ENCODE measurements at regions not wholly inside any gene's neighbourhood (a gene's known extent, or its start where the extent isn't known, plus 50 kb on each side); places are given as distances from the start of the nearest gene placed in this dataset.
"Not testable (repeated sequence)": the region's sequence is repeated elsewhere in the genome, so short reads cannot be mapped to it uniquely, and the experiment has no call there.

DNA sequence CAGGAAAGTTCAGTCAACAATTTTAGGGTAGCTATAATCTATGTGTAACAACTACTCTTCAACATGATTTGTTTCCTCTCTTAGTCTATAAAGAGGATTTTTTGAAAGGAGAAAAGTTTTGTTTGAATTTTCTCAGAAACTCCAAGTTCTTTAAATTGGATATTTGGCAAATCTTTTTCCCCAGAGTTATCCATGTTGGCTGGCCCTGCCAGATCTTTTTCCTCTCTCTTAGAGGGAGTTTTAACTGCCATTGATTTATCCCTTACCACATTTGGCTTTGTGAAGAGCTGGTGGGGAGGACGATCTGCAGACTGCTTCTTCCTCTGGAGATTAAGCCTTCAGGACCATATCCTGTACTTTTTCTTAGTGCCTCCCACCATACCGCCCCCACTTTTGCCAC lies 64.9 kb upstream of the ROPN1 start:
- Histone ChIP-seq H3K36me3 (no peaks in the 10 kb centered on the region), H3K4me3 (no peak overlapping the region), H3K27me3 (no peaks in the 10 kb centered on the region), H3K4me1 (peaks cover 0 to 11% (median 0%) of the 10 kb centered on the region in 4 donors), H3K27ac (no peak overlapping the region), H3K9me3 (no peaks in the 10 kb centered on the region)
- DNase-seq (ENCODE audit: low spot score in 2 of 2) = no peak
- 45 to 49% methylated on average over 2 of the region's 2 CpGs for WGBS, 2 donors
- no peak for TF ChIP-seq POLR2A (IDR thresholded peaks at IDR 0.05)

GRCh38 chr3:124057420-124057819 lies 65.5 kb upstream of the ROPN1 start:
- Histone ChIP-seq H3K4me3 (no peak overlapping the region), H3K27me3 (no peaks in the 10 kb centered on the region), H3K4me1 (peaks cover 0 to 11% (median 0%) of the 10 kb centered on the region in 4 donors), H3K27ac (no peak overlapping the region), H3K9me3 (no peaks in the 10 kb centered on the region), H3K36me3 (no peaks in the 10 kb centered on the region)
- WGBS, 2 donors = 59 to 61% methylated on average over 6 of the region's 6 CpGs
- TF ChIP-seq EP300 (IDR thresholded peaks at IDR 0.05) (no peak), POLR2A (IDR thresholded peaks at IDR 0.05) (no peak)
- TF ChIP-seq, protein P1, sequence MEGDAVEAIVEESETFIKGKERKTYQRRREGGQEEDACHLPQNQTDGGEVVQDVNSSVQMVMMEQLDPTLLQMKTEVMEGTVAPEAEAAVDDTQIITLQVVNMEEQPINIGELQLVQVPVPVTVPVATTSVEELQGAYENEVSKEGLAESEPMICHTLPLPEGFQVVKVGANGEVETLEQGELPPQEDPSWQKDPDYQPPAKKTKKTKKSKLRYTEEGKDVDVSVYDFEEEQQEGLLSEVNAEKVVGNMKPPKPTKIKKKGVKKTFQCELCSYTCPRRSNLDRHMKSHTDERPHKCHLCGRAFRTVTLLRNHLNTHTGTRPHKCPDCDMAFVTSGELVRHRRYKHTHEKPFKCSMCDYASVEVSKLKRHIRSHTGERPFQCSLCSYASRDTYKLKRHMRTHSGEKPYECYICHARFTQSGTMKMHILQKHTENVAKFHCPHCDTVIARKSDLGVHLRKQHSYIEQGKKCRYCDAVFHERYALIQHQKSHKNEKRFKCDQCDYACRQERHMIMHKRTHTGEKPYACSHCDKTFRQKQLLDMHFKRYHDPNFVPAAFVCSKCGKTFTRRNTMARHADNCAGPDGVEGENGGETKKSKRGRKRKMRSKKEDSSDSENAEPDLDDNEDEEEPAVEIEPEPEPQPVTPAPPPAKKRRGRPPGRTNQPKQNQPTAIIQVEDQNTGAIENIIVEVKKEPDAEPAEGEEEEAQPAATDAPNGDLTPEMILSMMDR (IDR thresholded peaks at IDR 0.05) = no peak
- no peak for DNase-seq (ENCODE audit: low spot score in 2 of 2)

- WGBS, 2 donors = 43 to 50% methylated on average over 1 of the region's 1 CpG
Observed at GRCh38 chr3:124059580-124059979, 67.7 kb upstream of the ROPN1 start.

GRCh38 chr3:124063197-124063909 lies 71.4 kb upstream of the ROPN1 start:
- H3K27ac ChIP-seq = no peak overlapping the region
- no peak overlapping the region for H3K4me3 ChIP-seq
- TF ChIP-seq EP300 (IDR thresholded peaks at IDR 0.05) = no peak
- TF ChIP-seq, protein P1 (IDR thresholded peaks at IDR 0.05) = no peak
- no peak for TF ChIP-seq POLR2A (IDR thresholded peaks at IDR 0.05)
- no peaks in the 10 kb centered on the region for H3K27me3 ChIP-seq
- no peak for DNase-seq (ENCODE audit: low spot score in 2 of 2)
- H3K36me3 ChIP-seq = no peaks in the 10 kb centered on the region
- no peaks in the 10 kb centered on the region for H3K9me3 ChIP-seq
- H3K4me1 ChIP-seq = no peaks in the 10 kb centered on the region
- 57 to 58% methylated on average over 9 of the region's 9 CpGs for WGBS, 2 donors

More at GRCh38 chr3:124059580-124059979, 67.7 kb upstream of the ROPN1 start:
- H3K4me3 ChIP-seq = no peak overlapping the region
- peaks cover 0 to 11% (median 0%) of the 10 kb centered on the region in 4 donors for H3K4me1 ChIP-seq
- no peaks in the 10 kb centered on the region for H3K36me3 ChIP-seq
- H3K27ac ChIP-seq = no peak overlapping the region
- no peak for TF ChIP-seq EP300 (IDR thresholded peaks at IDR 0.05)
- TF ChIP-seq POLR2A (IDR thresholded peaks at IDR 0.05) = no peak
- TF ChIP-seq, protein P1 (IDR thresholded peaks at IDR 0.05) = no peak
- no peaks in the 10 kb centered on the region for H3K9me3 ChIP-seq
- no peak for DNase-seq (ENCODE audit: low spot score in 2 of 2)
- no peaks in the 10 kb centered on the region for H3K27me3 ChIP-seq

DNA sequence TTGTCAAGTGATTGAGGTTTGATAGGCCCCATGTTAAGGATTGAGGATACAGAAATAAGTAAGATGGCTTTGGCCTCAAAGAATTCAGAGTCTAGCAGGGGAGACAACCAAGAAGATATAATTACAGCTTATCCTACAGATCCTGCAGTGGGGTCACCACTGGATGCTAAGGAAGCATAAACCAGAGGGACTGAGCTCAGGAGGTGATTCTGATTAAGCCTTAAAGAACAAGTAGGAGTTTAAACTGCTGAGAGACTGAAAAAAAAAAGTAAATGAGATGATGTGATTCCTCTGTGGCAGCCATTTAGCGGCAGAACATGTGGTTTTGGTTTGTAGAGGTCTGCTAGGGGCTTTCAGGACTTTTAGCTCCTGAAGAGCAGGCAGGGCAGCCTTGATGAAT lies 72.1 kb upstream of the ROPN1 start:
- 80 to 90% methylated on average over 1 of the region's 1 CpG for WGBS, 2 donors
- DNase-seq (ENCODE audit: low spot score in 2 of 2) = no peak
- no peak for TF ChIP-seq POLR2A (IDR thresholded peaks at IDR 0.05)
- TF ChIP-seq, protein P1 (IDR thresholded peaks at IDR 0.05) = no peak
- no peak for TF ChIP-seq EP300 (IDR thresholded peaks at IDR 0.05)
- Histone ChIP-seq H3K9me3 (no peaks in the 10 kb centered on the region), H3K27ac (no peak overlapping the region), H3K27me3 (no peaks in the 10 kb centered on the region), H3K36me3 (no peaks in the 10 kb centered on the region), H3K4me3 (no peak overlapping the region), H3K4me1 (no peaks in the 10 kb centered on the region)

- not testable (repeated sequence) for H3K27me3 ChIP-seq; H3K9me3 ChIP-seq; H3K4me3 ChIP-seq; H3K4me1 ChIP-seq; H3K27ac ChIP-seq; DNase-seq (ENCODE audit: low spot score in 2 of 2); H3K36me3 ChIP-seq
- WGBS, 2 donors = 89 to 93% methylated on average over 3 of the region's 3 CpGs
Observed at GRCh38 chr3:124066543-124066942, 74.6 kb upstream of the ROPN1 start.

- H3K4me1 ChIP-seq; DNase-seq (ENCODE audit: low spot score in 2 of 2): not testable (repeated sequence)
- 49 to 68% methylated on average over 2 of the region's 2 CpGs for WGBS, 2 donors
Observed at GRCh38 chr3:124069706-124070105, 77.8 kb upstream of the ROPN1 start.

GRCh38 chr3:124075090-124075489 lies 83.2 kb upstream of the ROPN1 start:
- DNase-seq (ENCODE audit: low spot score in 2 of 2); H3K4me1 ChIP-seq; H3K4me3 ChIP-seq; H3K27ac ChIP-seq; H3K9me3 ChIP-seq; H3K36me3 ChIP-seq; H3K27me3 ChIP-seq: not testable (repeated sequence)
- 61 to 72% methylated on average over 3 of the region's 3 CpGs for WGBS, 2 donors

More at GRCh38 chr3:124069706-124070105, 77.8 kb upstream of the ROPN1 start:
- not testable (repeated sequence) for H3K4me3 ChIP-seq, H3K9me3 ChIP-seq, H3K27me3 ChIP-seq, H3K27ac ChIP-seq, H3K36me3 ChIP-seq
